ENCODE measurements at regions not wholly inside any gene's neighbourhood (a gene's known extent, or its start where the extent isn't known, plus 50 kb on each side); places are given as distances from the start of the nearest gene placed in this dataset.

- in situ Hi-C loops (cut with HindIII; ENCODE audit: low sequenced_read_pairs), result no loop called here
Measured at GRCh38 chr16:50933262-50933661, 191.4 kb downstream of the CYLD start.

- in situ Hi-C loops (cut with HindIII; ENCODE audit: low sequenced_read_pairs), result no loop called here
Measured at GRCh38 chr16:50932348-50932935, 190.6 kb downstream of the CYLD start.

GRCh38 chr16:50928065-50928464, 186.2 kb downstream of the CYLD start:
- in situ Hi-C loops (cut with HindIII; ENCODE audit: low sequenced_read_pairs), result no loop called here

- in situ Hi-C loops (cut with HindIII; ENCODE audit: low sequenced_read_pairs), result no loop called here
Measured at GRCh38 chr16:50925758-50926357, 184.0 kb downstream of the CYLD start.

GRCh38 chr16:50924759-50925545, 183.1 kb downstream of the CYLD start:
- in situ Hi-C loops (cut with HindIII; ENCODE audit: low sequenced_read_pairs), result no loop called here

GRCh38 chr16:50917950-50918703, 176.2 kb downstream of the CYLD start:
- in situ Hi-C loops (cut with HindIII; ENCODE audit: low sequenced_read_pairs), result no loop called here

- in situ Hi-C loops (cut with HindIII; ENCODE audit: low sequenced_read_pairs), result no loop called here
Measured at GRCh38 chr16:50916040-50916439, 174.2 kb downstream of the CYLD start.

- in situ Hi-C loops (cut with HindIII; ENCODE audit: low sequenced_read_pairs), result no loop called here
Measured at GRCh38 chr16:50915120-50915519, 173.2 kb downstream of the CYLD start.

- in situ Hi-C loops (cut with HindIII; ENCODE audit: low sequenced_read_pairs), result no loop called here
Measured at GRCh38 chr16:50910736-50911100, 168.8 kb downstream of the CYLD start.

GRCh38 chr16:50909831-50910735, 168.2 kb downstream of the CYLD start:
- in situ Hi-C loops (cut with HindIII; ENCODE audit: low sequenced_read_pairs), result no loop called here

- in situ Hi-C loops (cut with HindIII; ENCODE audit: low sequenced_read_pairs), result no loop called here
Measured at GRCh38 chr16:50908468-50908867, 166.6 kb downstream of the CYLD start.

- in situ Hi-C loops (cut with HindIII; ENCODE audit: low sequenced_read_pairs), result no loop called here
Measured at GRCh38 chr16:50906454-50906853, 164.6 kb downstream of the CYLD start.

- in situ Hi-C loops (cut with HindIII; ENCODE audit: low sequenced_read_pairs), result no loop called here
Measured at GRCh38 chr16:50902457-50902856, 160.6 kb downstream of the CYLD start.

- in situ Hi-C loops (cut with HindIII; ENCODE audit: low sequenced_read_pairs), result no loop called here
Measured at GRCh38 chr16:50901062-50901461, 159.2 kb downstream of the CYLD start.

GRCh38 chr16:50900391-50900942, 158.6 kb downstream of the CYLD start:
- in situ Hi-C loops (cut with HindIII; ENCODE audit: low sequenced_read_pairs), result no loop called here

- in situ Hi-C loops (cut with HindIII; ENCODE audit: low sequenced_read_pairs), result no loop called here
Measured at GRCh38 chr16:50899951-50900350, 158.1 kb downstream of the CYLD start.

GRCh38 chr16:50889746-50890145, 147.9 kb downstream of the CYLD start:
- in situ Hi-C loops (cut with HindIII; ENCODE audit: low sequenced_read_pairs), result no loop called here

GRCh38 chr16:50889276-50889675, 147.4 kb downstream of the CYLD start:
- in situ Hi-C loops (cut with HindIII; ENCODE audit: low sequenced_read_pairs), result no loop called here

- in situ Hi-C loops (cut with HindIII; ENCODE audit: low sequenced_read_pairs), result no loop called here
Measured at GRCh38 chr16:50888486-50889261, 146.8 kb downstream of the CYLD start.

Data from endothelial cell of hepatic sinusoid (primary cell).